Spleen (tissue), 11 donors: ENCODE measurements at regions not wholly inside any gene's neighbourhood (a gene's known extent, or its start where the extent isn't known, plus 50 kb on each side); places are given as distances from the start of the nearest gene placed in this dataset.

Experiments used
- DNase-seq: peaks from one replicate; pipeline ENCODE4 v3.0.0-alpha.2; 2020
- H3K27ac ChIP-seq, 8 donors: fragments of 200-600 bp; sonication (generic) in 7 of 8; 1 replicate in 4 of 8; 2 replicates in 4 of 8; pipeline versions ENCODE4 v1.5.0 to v1.8.0; 2016 to 2021; ENCODE audit warnings: inconsistent platforms in 4 of 8, mild to moderate bottlenecking in 4 of 8, moderate library complexity in 1 of 8
- H3K27me3 ChIP-seq, 7 donors: fragments of 200-600 bp; sonication (generic) in 6 of 7; replicated peaks in 1 of 7; 1 replicate in 4 of 7; 2 replicates in 3 of 7; pipeline versions ENCODE4 v1.5.0 to v1.8.0; 2016 to 2021; ENCODE audit warnings: inconsistent platforms in 3 of 7, mild to moderate bottlenecking in 1 of 7
- H3K36me3 ChIP-seq, 6 donors: fragments of 200-600 bp; sonication (generic) in 5 of 6; 1 replicate in 4 of 6; 2 replicates in 2 of 6; pipeline versions ENCODE4 v1.5.0 to v1.8.0; 2016 to 2021; ENCODE audit warnings: inconsistent platforms in 2 of 6
- H3K4me1 ChIP-seq, 6 donors: fragments of 200-600 bp; sonication (generic) in 5 of 6; 1 replicate in 3 of 6; 2 replicates in 3 of 6; pipeline versions ENCODE4 v1.5.0 to v1.8.0; 2016 to 2021; ENCODE audit warnings: inconsistent platforms in 3 of 6
- H3K4me3 ChIP-seq, 8 donors: fragments of 200-600 bp; sonication (generic) in 7 of 8; 1 replicate in 4 of 8; 2 replicates in 4 of 8; pipeline versions ENCODE4 v1.5.0 to v1.8.0; 2016 to 2021; ENCODE audit warnings: inconsistent platforms in 4 of 8, mild to moderate bottlenecking in 4 of 8, moderate library complexity in 2 of 8
- H3K9me3 ChIP-seq, 8 donors: fragments of 200-600 bp; sonication (generic) in 7 of 8; 1 replicate in 4 of 8; 2 replicates in 4 of 8; pipeline versions ENCODE4 v1.5.0 to v1.8.0; 2016 to 2021; ENCODE audit warnings: inconsistent platforms in 4 of 8
- POLR2A ChIP-seq, 3 donors: fragments of 450-650 bp; IDR thresholded peaks; one replicate each; pipeline ENCODE4 v1.5.1; 2017; ENCODE audit warnings: antibody characterized with exemption in 3 of 3, mild to moderate bottlenecking in 1 of 3
- POLR2AphosphoS5 ChIP-seq, 3 donors: sonication (generic); formaldehyde crosslinking; IDR thresholded peaks; one replicate each; pipeline ENCODE4 v1.5.1; 2017; ENCODE audit warnings: antibody characterized with exemption in 3 of 3
- WGBS, 5 donors: extraction: QIAGEN DNeasy Blood & Tissue Kit in 3 of 5; methylation state at CpG; one replicate each; pipeline versions ENCODE4 v1.1.5 to v1.1.7; 2013 to 2018; 5-methylcytosine and 5-hydroxymethylcytosine counted together
- intact Hi-C: fragments of 100-400 bp; cut with DNase I; formaldehyde crosslinking; loops from one replicate; pipeline ENCODE4 v1.15.0; 2023; ENCODE audit warnings: low total_unique reads
- TF ChIP-seq, protein P1 (sequence below), 11 experiments: fragments of 200-600 bp in 7 of 11; fragments of 450-650 bp in 4 of 11; sonication (generic) in 4 of 11; IDR thresholded peaks in 8 of 11; conservative IDR thresholded peaks in 3 of 11; 1 replicate in 7 of 11; 2 replicates in 4 of 11; pipeline versions ENCODE4 v1.4.0 to v1.8.0; 2016 to 2021; ENCODE audit warnings: antibody characterized with exemption in 11 of 11, inconsistent platforms in 4 of 11, mild to moderate bottlenecking in 1 of 11
- donor health status: healthy with polysubstance abuse.
- donor health status: DM: no; HTN: no; CAD: no; lungs with moderate emphysema.
- donor health status: DM: no; HTN: no; CAD: no.
- donor health status: Bipolar disorder and iron deficiency.
- donor health status: healthy.
- donor health status: DM: no; HTN: no; CAD: no.
- donor health status: DM: yes; HTN: yes; CAD: no.

DNA sequence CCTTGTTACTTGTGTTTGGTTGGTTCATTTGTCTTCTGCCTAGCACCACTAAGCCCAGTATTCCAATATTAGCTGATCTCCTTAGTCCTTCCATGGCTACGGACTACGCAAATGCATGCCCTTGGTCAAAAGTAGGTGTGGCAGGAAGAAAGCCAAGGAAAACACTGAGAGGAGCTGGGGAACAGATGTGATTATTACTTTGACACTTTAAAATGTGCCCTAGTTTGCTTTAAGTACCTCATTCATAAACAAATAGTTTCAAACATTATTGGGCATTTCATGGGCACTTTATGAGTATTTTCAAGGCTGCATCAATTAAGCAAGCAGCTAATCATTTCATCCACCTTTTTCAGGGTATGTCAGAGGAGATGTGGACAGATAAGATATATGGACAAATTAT lies 60.1 kb upstream of the HDDC2 start:
- H3K27ac ChIP-seq: no peak overlapping the region
- DNase-seq: no peak
- no peak overlapping the region for H3K4me3 ChIP-seq
- no peaks in the 10 kb centered on the region for H3K36me3 ChIP-seq
- 73 to 89% (median 77%) methylated on average over 2 of the region's 2 CpGs for WGBS, 5 donors
- H3K9me3 ChIP-seq: no peaks in the 10 kb centered on the region
- TF ChIP-seq POLR2A (IDR thresholded peaks at IDR 0.05) (no peak), POLR2AphosphoS5 (IDR thresholded peaks at IDR 0.05) (no peak)
- TF ChIP-seq, protein P1, sequence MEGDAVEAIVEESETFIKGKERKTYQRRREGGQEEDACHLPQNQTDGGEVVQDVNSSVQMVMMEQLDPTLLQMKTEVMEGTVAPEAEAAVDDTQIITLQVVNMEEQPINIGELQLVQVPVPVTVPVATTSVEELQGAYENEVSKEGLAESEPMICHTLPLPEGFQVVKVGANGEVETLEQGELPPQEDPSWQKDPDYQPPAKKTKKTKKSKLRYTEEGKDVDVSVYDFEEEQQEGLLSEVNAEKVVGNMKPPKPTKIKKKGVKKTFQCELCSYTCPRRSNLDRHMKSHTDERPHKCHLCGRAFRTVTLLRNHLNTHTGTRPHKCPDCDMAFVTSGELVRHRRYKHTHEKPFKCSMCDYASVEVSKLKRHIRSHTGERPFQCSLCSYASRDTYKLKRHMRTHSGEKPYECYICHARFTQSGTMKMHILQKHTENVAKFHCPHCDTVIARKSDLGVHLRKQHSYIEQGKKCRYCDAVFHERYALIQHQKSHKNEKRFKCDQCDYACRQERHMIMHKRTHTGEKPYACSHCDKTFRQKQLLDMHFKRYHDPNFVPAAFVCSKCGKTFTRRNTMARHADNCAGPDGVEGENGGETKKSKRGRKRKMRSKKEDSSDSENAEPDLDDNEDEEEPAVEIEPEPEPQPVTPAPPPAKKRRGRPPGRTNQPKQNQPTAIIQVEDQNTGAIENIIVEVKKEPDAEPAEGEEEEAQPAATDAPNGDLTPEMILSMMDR (IDR thresholded peaks at IDR 0.05 in 8 of 11, conservative IDR thresholded peaks at IDR 0.05 in 3 of 11): no peak
- intact Hi-C loops: no loop called here
- H3K27me3 ChIP-seq: peaks cover 0 to 42% (median 15%) of the 10 kb centered on the region in 7 donors
- peaks cover 4 to 31% (median 17%) of the 10 kb centered on the region in 6 donors for H3K4me1 ChIP-seq

DNA sequence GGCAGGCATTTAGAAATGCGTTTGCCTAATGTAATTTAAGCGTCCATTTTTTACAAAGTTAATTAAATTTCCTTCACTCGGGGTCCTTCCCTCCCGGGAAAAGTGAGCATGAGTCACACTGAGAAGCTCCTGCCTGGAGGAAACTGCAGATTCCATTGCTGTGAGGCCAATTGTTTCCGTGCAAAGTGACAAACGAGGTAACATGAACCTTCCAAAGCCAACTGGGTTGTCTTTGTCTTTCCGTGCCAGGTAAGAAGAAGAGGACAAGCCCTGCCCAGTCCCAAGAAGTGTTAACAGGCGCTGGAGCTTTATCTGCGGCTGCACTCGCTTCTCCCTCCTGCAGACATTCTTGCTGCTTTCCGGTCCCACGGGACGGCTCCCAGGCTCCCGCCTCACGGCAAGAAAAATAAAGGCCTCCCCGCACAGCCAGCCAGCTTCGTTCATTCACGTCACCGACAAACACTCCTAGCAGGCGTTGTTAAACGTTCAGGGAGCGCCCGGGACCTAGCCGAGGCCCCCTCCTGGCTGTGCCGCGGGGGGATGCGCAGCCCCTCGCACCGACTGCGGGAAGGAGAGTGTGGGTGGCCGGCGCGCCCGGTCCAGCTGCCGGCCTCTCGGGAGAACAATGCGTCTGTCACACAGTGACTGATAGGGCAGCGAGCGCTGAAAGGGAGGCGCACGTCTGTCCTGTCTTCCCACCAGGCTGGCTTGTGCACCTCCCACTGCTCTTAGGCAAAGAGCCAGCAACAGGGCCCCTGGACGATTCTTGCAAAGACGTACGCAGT lies 61.5 kb upstream of the HDDC2 start:
- Histone ChIP-seq H3K9me3 (no peaks in the 10 kb centered on the region), H3K27ac (peak overlapping the region in 4 of 8 donors; percentile 27 to 61 (median 40)), H3K27me3 (peaks cover 0 to 42% (median 15%) of the 10 kb centered on the region in 7 donors), H3K36me3 (no peaks in the 10 kb centered on the region), H3K4me3 (peak overlapping the region; percentile 11 to 64 (median 26)), H3K4me1 (peaks cover 4 to 21% (median 14%) of the 10 kb centered on the region in 6 donors)
- peak; percentile 72 for DNase-seq
- TF ChIP-seq, protein P1 (IDR thresholded peaks at IDR 0.05 in 8 of 11, conservative IDR thresholded peaks at IDR 0.05 in 3 of 11): no peak
- peak in 2 of 3 donors; percentile 45 to 55 for TF ChIP-seq POLR2AphosphoS5 (IDR thresholded peaks at IDR 0.05)
- intact Hi-C loops: no loop called here
- WGBS, 5 donors: 3 to 6% (median 3%) methylated on average over 42 to 44 of the region's 44 CpGs

DNA sequence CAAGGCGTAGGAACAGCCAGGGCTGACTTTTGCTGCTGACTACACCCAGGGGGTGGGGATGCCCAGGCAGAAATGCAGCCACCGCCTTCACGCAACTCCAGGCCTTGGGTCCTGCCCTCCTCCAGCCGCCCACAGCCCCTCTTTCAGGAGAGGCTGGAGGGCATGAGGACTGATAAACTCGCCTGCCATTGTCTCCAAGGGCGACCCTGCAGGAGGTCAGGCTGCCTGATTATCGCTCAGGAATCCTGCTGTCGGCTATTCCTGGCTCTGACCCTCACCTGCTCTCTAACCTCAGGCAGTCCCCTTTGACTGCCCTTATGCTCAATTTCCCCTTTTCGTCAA lies 62.0 kb upstream of the HDDC2 start:
- DNase-seq: no peak
- Histone ChIP-seq H3K36me3 (no peaks in the 10 kb centered on the region), H3K4me1 (peaks cover 4 to 21% (median 14%) of the 10 kb centered on the region in 6 donors), H3K9me3 (no peaks in the 10 kb centered on the region), H3K27ac (peak overlapping the region in 4 of 8 donors; percentile 27 to 61 (median 40)), H3K27me3 (peaks cover 0 to 42% (median 15%) of the 10 kb centered on the region in 7 donors), H3K4me3 (peak overlapping the region in 6 of 8 donors; percentile 21 to 64 (median 34))
- intact Hi-C loops: no loop called here
- TF ChIP-seq, protein P1 (IDR thresholded peaks at IDR 0.05 in 8 of 11, conservative IDR thresholded peaks at IDR 0.05 in 3 of 11): no peak
- TF ChIP-seq POLR2A (IDR thresholded peaks at IDR 0.05): no peak
- TF ChIP-seq POLR2AphosphoS5 (IDR thresholded peaks at IDR 0.05): no peak
- 49 to 73% (median 64%) methylated on average over 6 to 9 of the region's 9 CpGs for WGBS, 5 donors

DNA sequence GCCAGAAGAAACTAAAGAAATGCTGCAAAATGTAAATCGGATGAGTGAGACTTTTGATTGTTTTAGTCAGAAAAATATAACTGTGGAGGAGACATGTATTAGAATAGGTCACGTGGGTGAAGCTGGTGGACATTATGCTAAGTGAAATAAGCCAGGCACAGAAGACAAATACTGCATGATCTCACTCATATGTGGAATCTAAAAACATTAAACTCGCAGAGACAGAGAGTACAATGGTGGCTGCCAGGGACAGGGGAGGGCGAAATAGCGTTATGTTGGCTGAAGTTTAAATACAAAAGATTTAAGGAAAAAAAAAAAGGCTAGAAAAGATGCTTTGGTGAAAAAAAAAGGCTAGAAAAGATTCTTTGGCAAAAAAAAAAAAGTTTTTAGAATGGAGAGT lies 63.5 kb upstream of the HDDC2 start:
- H3K9me3 ChIP-seq: no peaks in the 10 kb centered on the region
- H3K27me3 ChIP-seq: peaks cover 0 to 42% (median 15%) of the 10 kb centered on the region in 7 donors
- TF ChIP-seq, protein P1 (IDR thresholded peaks at IDR 0.05 in 8 of 11, conservative IDR thresholded peaks at IDR 0.05 in 3 of 11): no peak
- TF ChIP-seq POLR2AphosphoS5 (IDR thresholded peaks at IDR 0.05) (no peak), POLR2A (IDR thresholded peaks at IDR 0.05) (no peak)
- no peak overlapping the region for H3K4me3 ChIP-seq
- H3K27ac ChIP-seq: no peak overlapping the region
- WGBS, 5 donors: 84 to 94% (median 89%) methylated on average over 5 of the region's 5 CpGs
- H3K4me1 ChIP-seq: peaks cover 4 to 21% (median 14%) of the 10 kb centered on the region in 6 donors
- no peaks in the 10 kb centered on the region for H3K36me3 ChIP-seq
- DNase-seq: no peak
- intact Hi-C loops: no loop called here
